ENCODE measurements at regions not wholly inside any gene's neighbourhood (a gene's known extent, or its start where the extent isn't known, plus 50 kb on each side); places are given as distances from the start of the nearest gene placed in this dataset.
A peak's percentile ranks its signal among the peaks of the same experiment; 100 is the strongest.
"Not testable (repeated sequence)": the region's sequence is repeated elsewhere in the genome, so short reads cannot be mapped to it uniquely, and the experiment has no call there.

- DNase-seq (ENCODE audit: low spot score) (no peak), FAIRE-seq (no peak)
These were observed 94.6 kb upstream of the IGFBPL1 start for GRCh38 chr9:38518826-38519225.

- peak; percentile 13 for DNase-seq (ENCODE audit: low spot score)
- FAIRE-seq: peak; percentile 89
These were observed 92.0 kb upstream of the IGFBPL1 start for GRCh38 chr9:38516273-38516672.

DNA sequence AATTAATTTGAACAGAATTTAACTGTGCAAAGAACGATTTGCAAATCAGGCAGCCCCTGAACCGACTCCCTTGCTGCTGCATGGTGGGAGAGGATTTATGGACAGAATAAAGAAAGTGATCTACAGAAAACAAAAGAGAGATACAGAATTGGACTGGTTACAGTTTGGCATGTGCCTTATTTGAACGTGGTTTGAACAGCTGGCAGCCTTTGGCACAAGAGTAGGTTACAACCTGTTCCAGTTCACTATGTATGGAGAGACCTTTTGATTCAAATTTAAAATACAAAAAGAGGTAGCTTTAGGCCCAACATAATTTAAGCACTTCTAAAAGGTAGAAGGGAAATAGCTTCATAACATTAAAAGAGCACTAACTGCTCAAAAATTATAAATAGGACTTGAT is 90.8 kb upstream of the IGFBPL1 start:
- not testable (repeated sequence) for FAIRE-seq; DNase-seq (ENCODE audit: low spot score)

DNA sequence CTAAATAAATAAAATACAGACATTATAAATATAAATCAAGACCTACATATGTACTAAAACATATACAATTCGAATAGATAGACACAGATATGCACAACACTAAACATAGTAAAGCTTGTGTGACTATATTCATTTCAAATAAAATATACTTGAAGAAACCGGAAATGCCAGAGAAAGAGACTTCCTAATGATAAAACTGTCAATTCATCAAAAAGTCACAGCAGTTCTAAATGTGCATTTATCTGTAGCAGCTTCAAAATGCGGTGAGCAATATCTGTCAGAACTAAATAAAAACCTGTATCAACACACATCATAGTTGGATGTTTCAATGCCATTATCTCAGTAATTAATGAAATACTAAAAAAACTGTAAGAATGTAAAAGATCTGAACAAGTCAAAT is 86.1 kb upstream of the IGFBPL1 start:
- not testable (repeated sequence) for FAIRE-seq

DNA sequence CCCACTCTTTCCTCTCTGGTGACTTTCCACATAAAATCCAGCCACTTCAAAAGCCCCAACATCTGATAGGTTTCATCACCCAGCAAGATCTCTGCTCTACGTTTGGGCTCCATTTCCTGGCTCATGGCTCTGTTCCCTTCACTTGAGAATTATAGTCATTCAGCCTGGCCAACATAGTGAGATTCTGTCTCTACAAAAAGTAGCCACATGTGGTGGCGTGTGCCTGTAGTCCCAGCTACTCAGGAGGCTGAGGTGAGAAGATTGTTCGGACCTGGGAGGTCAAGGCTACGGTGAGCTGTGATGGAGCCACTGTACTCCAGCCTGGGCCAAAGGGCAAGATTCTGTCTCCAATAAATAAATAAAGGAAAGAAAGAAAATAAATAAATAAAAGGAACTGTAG is 83.3 kb upstream of the IGFBPL1 start:
- FAIRE-seq: no peak

More for the DNA sequence above, 86.1 kb upstream of the IGFBPL1 start:
- DNase-seq (ENCODE audit: low spot score): not testable (repeated sequence)

GRCh38 chr9:38500171-38500570 is 75.9 kb upstream of the IGFBPL1 start:
- FAIRE-seq; DNase-seq (ENCODE audit: low spot score): not testable (repeated sequence)

More for the DNA sequence above, 83.3 kb upstream of the IGFBPL1 start:
- no peak for DNase-seq (ENCODE audit: low spot score)

GRCh38 chr9:38498551-38498950 is 74.3 kb upstream of the IGFBPL1 start:
- FAIRE-seq: not testable (repeated sequence)

GRCh38 chr9:38489057-38489456 is 64.8 kb upstream of the IGFBPL1 start:
- no peak for FAIRE-seq

More at GRCh38 chr9:38498551-38498950, 74.3 kb upstream of the IGFBPL1 start:
- not testable (repeated sequence) for DNase-seq (ENCODE audit: low spot score)

DNA sequence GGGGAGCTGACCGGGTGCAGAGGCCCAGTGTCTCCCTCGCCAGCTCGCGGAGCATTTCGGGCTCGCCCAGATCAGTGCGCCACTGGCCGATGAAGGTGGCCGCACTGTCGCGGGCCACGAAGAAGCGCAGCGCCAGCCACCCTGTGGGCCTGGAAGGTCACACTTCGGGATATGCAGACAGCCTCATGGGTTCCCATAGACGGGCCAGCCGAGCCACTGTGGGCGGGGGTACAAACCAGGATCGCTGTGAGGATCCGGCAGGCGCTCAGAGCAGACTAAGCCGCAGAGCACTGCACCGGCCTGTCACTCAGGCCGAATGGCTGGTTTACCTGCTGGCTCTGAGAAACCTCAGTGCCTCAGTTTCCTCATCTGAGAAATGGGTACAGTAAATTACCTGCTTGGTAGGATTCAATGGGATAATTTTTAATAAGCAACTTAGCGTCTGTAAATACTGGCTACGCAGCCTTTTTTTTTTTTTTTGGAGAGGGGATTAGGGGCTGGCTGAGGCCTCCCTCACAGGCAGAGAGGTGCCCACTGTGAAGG is 64.0 kb upstream of the IGFBPL1 start:
- DNase-seq (ENCODE audit: low spot score) (no peak), FAIRE-seq (no peak)

More at GRCh38 chr9:38489057-38489456, 64.8 kb upstream of the IGFBPL1 start:
- DNase-seq (ENCODE audit: low spot score): no peak

GRCh38 chr9:38487418-38488155 is 63.3 kb upstream of the IGFBPL1 start:
- not testable (repeated sequence) for FAIRE-seq; DNase-seq (ENCODE audit: low spot score)

- FAIRE-seq (no peak), DNase-seq (ENCODE audit: low spot score) (no peak)
These were observed 62.6 kb upstream of the IGFBPL1 start for GRCh38 chr9:38486837-38487236.

DNA sequence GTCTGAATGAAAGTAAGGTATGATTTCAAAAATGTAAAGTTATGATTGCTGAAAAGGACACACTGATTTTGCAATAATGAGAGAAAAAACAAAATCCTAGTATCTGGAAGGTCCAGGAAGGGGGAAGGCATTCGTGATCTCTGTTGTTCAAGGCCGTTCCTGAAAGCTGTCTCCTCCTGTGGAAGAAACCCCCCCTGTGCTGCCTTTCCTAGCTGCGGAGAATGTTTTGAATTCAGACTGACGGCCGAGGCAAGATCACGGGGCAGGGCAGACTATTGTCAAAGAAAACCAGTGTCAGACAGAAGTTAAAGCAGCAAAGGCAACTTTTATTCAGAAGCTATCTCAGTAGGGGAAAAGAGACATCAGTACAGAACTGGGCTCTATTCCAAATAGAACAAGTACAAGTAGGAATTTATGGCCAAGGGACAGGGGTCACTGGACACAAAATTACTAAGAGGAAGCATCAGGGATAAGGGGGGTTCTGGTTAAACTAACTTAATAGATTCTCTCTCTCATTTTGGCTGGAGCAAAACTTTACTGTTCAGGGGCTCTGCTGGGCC is 61.9 kb upstream of the IGFBPL1 start:
- DNase-seq (ENCODE audit: low spot score): no peak
- FAIRE-seq: no peak

DNA sequence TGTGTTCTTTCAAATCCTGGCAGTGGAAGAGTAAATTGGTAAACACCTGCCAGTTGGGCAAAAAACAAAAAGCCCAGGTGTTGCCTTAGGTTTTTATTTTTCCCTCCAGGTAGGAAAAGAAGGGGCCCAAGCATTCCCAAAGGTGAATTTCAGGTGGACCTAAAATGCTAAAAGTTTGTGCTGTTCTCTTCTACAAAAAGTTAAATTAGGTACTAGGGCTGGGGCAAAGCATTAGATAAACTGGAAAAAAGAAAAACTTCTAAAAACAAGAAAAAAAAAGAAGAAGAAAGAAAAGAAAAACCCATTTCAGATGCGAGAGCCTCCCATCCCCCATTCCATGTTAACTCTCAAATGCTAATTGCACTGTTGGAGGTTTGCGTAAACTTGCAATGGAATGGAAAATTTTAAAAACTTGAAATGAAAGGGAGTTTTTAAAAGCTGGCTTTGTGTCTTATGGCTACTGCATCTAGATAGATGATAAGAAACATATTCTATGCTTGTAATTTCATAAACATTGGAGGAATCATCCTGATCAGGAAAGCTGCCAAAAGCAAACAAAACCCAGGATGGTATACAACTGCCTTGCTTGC is 59.9 kb upstream of the IGFBPL1 start:
- FAIRE-seq: not testable (repeated sequence)

GRCh38 chr9:38482918-38483592 is 58.8 kb upstream of the IGFBPL1 start:
- no peak for FAIRE-seq
- no peak for DNase-seq (ENCODE audit: low spot score)

More for the DNA sequence above, 59.9 kb upstream of the IGFBPL1 start:
- not testable (repeated sequence) for DNase-seq (ENCODE audit: low spot score)

DNA sequence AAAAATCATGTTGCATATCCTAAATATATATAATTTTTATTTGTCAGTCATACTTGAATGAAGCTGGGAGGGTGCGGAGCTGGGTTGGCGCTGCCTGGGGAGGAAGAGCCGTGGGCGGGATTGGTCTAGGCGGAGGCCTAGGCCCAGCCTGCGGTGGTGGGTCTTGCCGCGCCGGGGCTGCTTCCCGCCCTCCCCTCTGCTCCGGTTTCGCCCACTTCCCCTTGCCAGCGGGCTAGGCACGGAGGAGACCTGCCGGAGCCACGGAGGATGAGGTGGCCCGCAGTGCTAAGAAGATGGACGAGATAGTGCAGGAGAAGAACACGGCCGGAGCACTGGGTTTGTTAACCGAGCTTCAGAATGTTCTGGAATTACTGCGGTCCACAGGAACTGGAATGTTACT is 54.0 kb upstream of the IGFBPL1 start:
- no peak for FAIRE-seq
- no peak for DNase-seq (ENCODE audit: low spot score)

GRCh38 chr9:38474476-38474875 is 50.2 kb upstream of the IGFBPL1 start:
- not testable (repeated sequence) for DNase-seq (ENCODE audit: low spot score); FAIRE-seq
